ENCODE measurements at regions not wholly inside any gene's neighbourhood (a gene's known extent, or its start where the extent isn't known, plus 50 kb on each side); places are given as distances from the start of the nearest gene placed in this dataset.

- Mint-ChIP-seq H3K4me3 (no peak overlapping the region), H3K9me3 (peaks cover 0 to 2% of the 10 kb centered on the region in 2 donors), H3K27me3 (ENCODE audit: low read depth) (no peaks in the 10 kb centered on the region), H3K4me1 (ENCODE audit: low read depth) (no peaks in the 10 kb centered on the region), H3K27ac (no peak overlapping the region), H3K36me3 (ENCODE audit: insufficient read depth in 2 of 2) (no peaks in the 10 kb centered on the region)
- DNase-seq (no peak), ATAC-seq (replicated peaks in 1 of 2) (no peak)
These were observed 105.5 kb downstream of the FAT3 start for GRCh38 chr11:92330114-92330513.

GRCh38 chr11:92332986-92333385 lies 108.4 kb downstream of the FAT3 start:
- H3K36me3 Mint-ChIP-seq (ENCODE audit: insufficient read depth in 2 of 2) = no peaks in the 10 kb centered on the region
- H3K27ac Mint-ChIP-seq = no peak overlapping the region
- peaks cover 0 to 2% of the 10 kb centered on the region in 2 donors for H3K9me3 Mint-ChIP-seq
- H3K4me1 Mint-ChIP-seq (ENCODE audit: low read depth) = no peaks in the 10 kb centered on the region
- H3K4me3 Mint-ChIP-seq = no peak overlapping the region
- no peak for DNase-seq
- no peak for ATAC-seq (replicated peaks in 1 of 2)
- no peaks in the 10 kb centered on the region for H3K27me3 Mint-ChIP-seq (ENCODE audit: low read depth)

GRCh38 chr11:92340839-92341238 lies 116.2 kb downstream of the FAT3 start:
- ATAC-seq (replicated peaks in 1 of 2) = no peak
- DNase-seq = no peak

GRCh38 chr11:92342034-92342720 lies 117.6 kb downstream of the FAT3 start:
- ATAC-seq (replicated peaks in 1 of 2) (no peak), DNase-seq (no peak)
- Mint-ChIP-seq H3K36me3 (ENCODE audit: insufficient read depth in 2 of 2) (no peaks in the 10 kb centered on the region), H3K4me1 (ENCODE audit: low read depth) (no peaks in the 10 kb centered on the region), H3K4me3 (no peak overlapping the region), H3K9me3 (peaks cover 2 to 5% of the 10 kb centered on the region in 2 donors), H3K27me3 (ENCODE audit: low read depth) (no peaks in the 10 kb centered on the region), H3K27ac (no peak overlapping the region)

More at GRCh38 chr11:92340839-92341238, 116.2 kb downstream of the FAT3 start:
- no peaks in the 10 kb centered on the region for H3K4me1 Mint-ChIP-seq (ENCODE audit: low read depth)
- H3K27ac Mint-ChIP-seq = no peak overlapping the region
- H3K9me3 Mint-ChIP-seq = peaks cover 0 to 5% of the 10 kb centered on the region in 2 donors
- no peaks in the 10 kb centered on the region for H3K36me3 Mint-ChIP-seq (ENCODE audit: insufficient read depth in 2 of 2)
- no peak overlapping the region for H3K4me3 Mint-ChIP-seq
- no peaks in the 10 kb centered on the region for H3K27me3 Mint-ChIP-seq (ENCODE audit: low read depth)

- Mint-ChIP-seq H3K27me3 (ENCODE audit: low read depth) (no peaks in the 10 kb centered on the region), H3K27ac (no peak overlapping the region), H3K4me1 (ENCODE audit: low read depth) (no peaks in the 10 kb centered on the region), H3K4me3 (no peak overlapping the region), H3K9me3 (peaks cover 2 to 5% of the 10 kb centered on the region in 2 donors), H3K36me3 (ENCODE audit: insufficient read depth in 2 of 2) (no peaks in the 10 kb centered on the region)
- DNase-seq (no peak), ATAC-seq (replicated peaks in 1 of 2) (no peak)
These were observed 118.3 kb downstream of the FAT3 start for GRCh38 chr11:92342886-92343285.

- no peaks in the 10 kb centered on the region for H3K4me1 Mint-ChIP-seq (ENCODE audit: low read depth)
These were observed 121.6 kb downstream of the FAT3 start for GRCh38 chr11:92346220-92346619.

GRCh38 chr11:92347454-92347853 lies 122.8 kb downstream of the FAT3 start:
- Mint-ChIP-seq H3K27me3 (ENCODE audit: low read depth) (no peaks in the 10 kb centered on the region), H3K36me3 (ENCODE audit: insufficient read depth in 2 of 2) (no peaks in the 10 kb centered on the region), H3K4me1 (ENCODE audit: low read depth) (no peaks in the 10 kb centered on the region), H3K4me3 (no peak overlapping the region), H3K9me3 (peaks cover 0 to 2% of the 10 kb centered on the region in 2 donors), H3K27ac (no peak overlapping the region)
- DNase-seq (no peak), ATAC-seq (replicated peaks in 1 of 2) (no peak)

More at GRCh38 chr11:92346220-92346619, 121.6 kb downstream of the FAT3 start:
- Mint-ChIP-seq H3K4me3 (no peak overlapping the region), H3K9me3 (peaks cover 2 to 5% of the 10 kb centered on the region in 2 donors), H3K36me3 (ENCODE audit: insufficient read depth in 2 of 2) (no peaks in the 10 kb centered on the region), H3K27ac (no peak overlapping the region), H3K27me3 (ENCODE audit: low read depth) (no peaks in the 10 kb centered on the region)
- DNase-seq = no peak
- ATAC-seq (replicated peaks in 1 of 2) = no peak

- H3K27ac Mint-ChIP-seq = no peak overlapping the region
- H3K36me3 Mint-ChIP-seq (ENCODE audit: insufficient read depth in 2 of 2) = no peaks in the 10 kb centered on the region
- H3K9me3 Mint-ChIP-seq = peaks cover 0 to 2% of the 10 kb centered on the region in 2 donors
- no peaks in the 10 kb centered on the region for H3K27me3 Mint-ChIP-seq (ENCODE audit: low read depth)
- no peak for DNase-seq
- ATAC-seq (replicated peaks in 1 of 2) = no peak
- no peak overlapping the region for H3K4me3 Mint-ChIP-seq
- no peaks in the 10 kb centered on the region for H3K4me1 Mint-ChIP-seq (ENCODE audit: low read depth)
These were observed 125.0 kb downstream of the FAT3 start for GRCh38 chr11:92349486-92350156.

GRCh38 chr11:92357344-92357743 lies 132.7 kb downstream of the FAT3 start:
- Mint-ChIP-seq H3K4me3 (no peak overlapping the region), H3K36me3 (ENCODE audit: insufficient read depth in 2 of 2) (no peaks in the 10 kb centered on the region), H3K9me3 (peaks cover 1 to 2% of the 10 kb centered on the region in 2 donors), H3K27me3 (ENCODE audit: low read depth) (no peaks in the 10 kb centered on the region), H3K27ac (no peak overlapping the region), H3K4me1 (ENCODE audit: low read depth) (no peaks in the 10 kb centered on the region)
- ATAC-seq (replicated peaks in 1 of 2) (no peak), DNase-seq (no peak)

- H3K36me3 Mint-ChIP-seq (ENCODE audit: insufficient read depth in 2 of 2) = no peaks in the 10 kb centered on the region
- H3K27ac Mint-ChIP-seq = no peak overlapping the region
- no peaks in the 10 kb centered on the region for H3K4me1 Mint-ChIP-seq (ENCODE audit: low read depth)
- no peaks in the 10 kb centered on the region for H3K27me3 Mint-ChIP-seq (ENCODE audit: low read depth)
- H3K9me3 Mint-ChIP-seq = peaks cover 1 to 2% of the 10 kb centered on the region in 2 donors
- ATAC-seq (replicated peaks in 1 of 2) (no peak), DNase-seq (no peak)
- H3K4me3 Mint-ChIP-seq = no peak overlapping the region
These were observed 133.2 kb downstream of the FAT3 start for GRCh38 chr11:92357841-92358240.

- Mint-ChIP-seq H3K27ac (no peak overlapping the region), H3K36me3 (ENCODE audit: insufficient read depth in 2 of 2) (no peaks in the 10 kb centered on the region), H3K27me3 (ENCODE audit: low read depth) (no peaks in the 10 kb centered on the region), H3K9me3 (no peaks in the 10 kb centered on the region), H3K4me3 (no peak overlapping the region), H3K4me1 (ENCODE audit: low read depth) (no peaks in the 10 kb centered on the region)
- DNase-seq (no peak), ATAC-seq (replicated peaks in 1 of 2) (no peak)
These were observed 136.9 kb downstream of the FAT3 start for GRCh38 chr11:92361551-92361950.

- ATAC-seq (replicated peaks in 1 of 2) = no peak
- Mint-ChIP-seq H3K36me3 (ENCODE audit: insufficient read depth in 2 of 2) (no peaks in the 10 kb centered on the region), H3K4me3 (no peak overlapping the region), H3K9me3 (no peaks in the 10 kb centered on the region), H3K27ac (no peak overlapping the region), H3K4me1 (ENCODE audit: low read depth) (no peaks in the 10 kb centered on the region), H3K27me3 (ENCODE audit: low read depth) (no peaks in the 10 kb centered on the region)
- no peak for DNase-seq
These were observed 138.4 kb downstream of the FAT3 start for GRCh38 chr11:92362989-92363388.

- Mint-ChIP-seq H3K9me3 (no peaks in the 10 kb centered on the region), H3K27me3 (ENCODE audit: low read depth) (no peaks in the 10 kb centered on the region), H3K27ac (no peak overlapping the region), H3K4me3 (no peak overlapping the region), H3K36me3 (ENCODE audit: insufficient read depth in 2 of 2) (no peaks in the 10 kb centered on the region), H3K4me1 (ENCODE audit: low read depth) (no peaks in the 10 kb centered on the region)
- DNase-seq (no peak), ATAC-seq (replicated peaks in 1 of 2) (no peak)
These were observed 139.6 kb downstream of the FAT3 start for GRCh38 chr11:92364177-92364576.

Data from activated T-cell treated with anti-CD3 and anti-CD28 coated beads, Interleukin-2, amount 50 U/mL, for 72 hours (primary cell).